Stimulated activated CD4-positive, alpha-beta T cell treated with anti-CD3 and anti-CD28 coated beads, TNF-alpha, amount 100 ng/mL, for 4 hours (primary cell): ENCODE measurements at regions not wholly inside any gene's neighbourhood (a gene's known extent, or its start where the extent isn't known, plus 50 kb on each side); places are given as distances from the start of the nearest gene placed in this dataset.

Source experiments
- DNase-seq, 3 experiments: peaks; one replicate each; pipeline ENCODE4 v3.0.0-alpha.2; 2020; ENCODE audit warnings: low read depth in 3 of 3

GRCh38 chr7:68535266-68535665, 1063.0 kb upstream of the AUTS2 start:
- no peak for DNase-seq

- DNase-seq = no peak
Observed at GRCh38 chr7:68537051-68537773, 1061.1 kb upstream of the AUTS2 start.

- no peak for DNase-seq
Observed at GRCh38 chr7:68537774-68538071, 1060.6 kb upstream of the AUTS2 start.

- DNase-seq = no peak
Observed at GRCh38 chr7:68542831-68543230, 1055.4 kb upstream of the AUTS2 start.

GRCh38 chr7:68544851-68545250, 1053.4 kb upstream of the AUTS2 start:
- DNase-seq = no peak

- DNase-seq = no peak
Observed at GRCh38 chr7:68547181-68547580, 1051.1 kb upstream of the AUTS2 start.

- no peak for DNase-seq
Observed at GRCh38 chr7:68547799-68548198, 1050.5 kb upstream of the AUTS2 start.

- no peak for DNase-seq
Observed at GRCh38 chr7:68550027-68550426, 1048.2 kb upstream of the AUTS2 start.

- no peak for DNase-seq
Observed at GRCh38 chr7:68550635-68551034, 1047.6 kb upstream of the AUTS2 start.

GRCh38 chr7:68556537-68556936, 1041.7 kb upstream of the AUTS2 start:
- no peak for DNase-seq

- DNase-seq = no peak
Observed at GRCh38 chr7:68559518-68559917, 1038.8 kb upstream of the AUTS2 start.

GRCh38 chr7:68562323-68562899, 1035.9 kb upstream of the AUTS2 start:
- no peak for DNase-seq

GRCh38 chr7:68564306-68565135, 1033.8 kb upstream of the AUTS2 start:
- DNase-seq = no peak

- no peak for DNase-seq
Observed at GRCh38 chr7:68571286-68571685, 1027.0 kb upstream of the AUTS2 start.

- DNase-seq = no peak
Observed at GRCh38 chr7:68573271-68574005, 1024.8 kb upstream of the AUTS2 start.

GRCh38 chr7:68576366-68576765, 1021.9 kb upstream of the AUTS2 start:
- no peak for DNase-seq

GRCh38 chr7:68581417-68581816, 1016.9 kb upstream of the AUTS2 start:
- DNase-seq = no peak

- DNase-seq = no peak
Observed at GRCh38 chr7:68587599-68587998, 1010.7 kb upstream of the AUTS2 start.

GRCh38 chr7:68601826-68602225, 996.4 kb upstream of the AUTS2 start:
- DNase-seq = no peak

- no peak for DNase-seq
Observed at GRCh38 chr7:68604541-68604940, 993.7 kb upstream of the AUTS2 start.

- no peak for DNase-seq
Observed at GRCh38 chr7:68610701-68611100, 987.6 kb upstream of the AUTS2 start.

- DNase-seq = no peak
Observed at GRCh38 chr7:68613405-68613804, 984.9 kb upstream of the AUTS2 start.
